Esophagus squamous epithelium (tissue), 4 donors: ENCODE measurements at regions not wholly inside any gene's neighbourhood (a gene's known extent, or its start where the extent isn't known, plus 50 kb on each side); places are given as distances from the start of the nearest gene placed in this dataset.

Experiments used
- POLR2A ChIP-seq, 4 donors: fragments of 450-650 bp; IDR thresholded peaks; one replicate each; pipeline ENCODE4 v1.6.1; 2017; ENCODE audit warnings: antibody characterized with exemption in 4 of 4, mild to moderate bottlenecking in 4 of 4, moderate library complexity in 3 of 4
- TF ChIP-seq, protein P1 (sequence below), 6 experiments: fragments of 450-650 bp in 4 of 6; fragments of 200-600 bp in 2 of 6; sonication (generic) in 2 of 6; IDR thresholded peaks; one replicate each; pipeline ENCODE4 v1.5.1; 2016 to 2019; ENCODE audit warnings: antibody characterized with exemption in 6 of 6, mild to moderate bottlenecking in 4 of 6, moderate library complexity in 4 of 6

DNA sequence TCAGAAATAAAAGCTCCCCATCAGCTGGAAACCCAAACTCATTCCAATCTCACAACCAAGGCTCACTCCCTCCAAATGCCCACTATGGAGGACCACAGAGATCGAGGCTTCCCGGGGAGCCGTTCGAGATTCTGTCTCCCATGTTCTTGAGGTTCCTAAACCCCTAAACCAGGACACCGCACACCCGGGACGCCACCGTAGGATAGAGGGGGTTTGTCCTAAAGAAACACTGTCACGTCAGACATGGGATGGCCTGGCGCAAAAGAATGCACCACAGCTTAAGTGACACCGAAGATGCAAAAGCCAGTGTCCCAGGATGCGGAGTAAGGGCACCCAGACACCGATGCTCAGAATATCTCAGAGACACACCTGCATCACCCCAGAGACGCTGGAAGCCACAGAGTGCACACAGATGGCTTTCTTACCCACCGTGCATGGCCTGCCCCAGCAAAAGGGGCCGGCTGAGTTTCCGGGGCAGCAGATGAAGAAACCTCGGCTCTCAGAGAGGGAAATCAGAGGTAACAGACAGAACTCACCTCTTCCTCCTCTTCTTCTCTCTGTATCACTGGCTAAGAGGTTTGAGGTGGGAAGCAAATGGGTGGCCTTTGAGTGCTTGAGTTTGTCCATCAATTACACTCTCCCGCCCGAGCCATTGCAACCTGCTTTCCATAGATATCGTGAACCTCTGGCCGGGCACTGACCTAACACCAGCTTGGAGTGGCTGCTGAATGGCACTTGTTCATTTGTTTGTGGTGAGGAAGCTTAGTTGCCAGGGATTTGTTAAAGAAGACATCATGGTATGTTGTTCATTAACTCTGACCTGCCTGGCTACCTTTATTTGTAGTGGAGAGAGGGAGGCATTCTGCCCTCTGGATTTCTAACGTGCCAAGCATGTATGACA, 65.1 kb upstream of the TNRC6C start:
- TF ChIP-seq, protein P1, sequence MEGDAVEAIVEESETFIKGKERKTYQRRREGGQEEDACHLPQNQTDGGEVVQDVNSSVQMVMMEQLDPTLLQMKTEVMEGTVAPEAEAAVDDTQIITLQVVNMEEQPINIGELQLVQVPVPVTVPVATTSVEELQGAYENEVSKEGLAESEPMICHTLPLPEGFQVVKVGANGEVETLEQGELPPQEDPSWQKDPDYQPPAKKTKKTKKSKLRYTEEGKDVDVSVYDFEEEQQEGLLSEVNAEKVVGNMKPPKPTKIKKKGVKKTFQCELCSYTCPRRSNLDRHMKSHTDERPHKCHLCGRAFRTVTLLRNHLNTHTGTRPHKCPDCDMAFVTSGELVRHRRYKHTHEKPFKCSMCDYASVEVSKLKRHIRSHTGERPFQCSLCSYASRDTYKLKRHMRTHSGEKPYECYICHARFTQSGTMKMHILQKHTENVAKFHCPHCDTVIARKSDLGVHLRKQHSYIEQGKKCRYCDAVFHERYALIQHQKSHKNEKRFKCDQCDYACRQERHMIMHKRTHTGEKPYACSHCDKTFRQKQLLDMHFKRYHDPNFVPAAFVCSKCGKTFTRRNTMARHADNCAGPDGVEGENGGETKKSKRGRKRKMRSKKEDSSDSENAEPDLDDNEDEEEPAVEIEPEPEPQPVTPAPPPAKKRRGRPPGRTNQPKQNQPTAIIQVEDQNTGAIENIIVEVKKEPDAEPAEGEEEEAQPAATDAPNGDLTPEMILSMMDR (IDR thresholded peaks at IDR 0.05), result no peak
- TF ChIP-seq POLR2A (IDR thresholded peaks at IDR 0.05), result no peak
